Mucosa of rectum (tissue), 2 donors: ENCODE measurements at regions not wholly inside any gene's neighbourhood (a gene's known extent, or its start where the extent isn't known, plus 50 kb on each side); places are given as distances from the start of the nearest gene placed in this dataset.

ENCODE experiments used
- H3K27ac ChIP-seq, 2 donors: one replicate each; pipeline ENCODE4 v1.7.0; 2013; ENCODE audit warnings: inconsistent platforms in 2 of 2, low read depth in 2 of 2, low read length in 2 of 2
- H3K27me3 ChIP-seq, 2 donors: one replicate each; pipeline ENCODE4 v1.7.0; 2013; ENCODE audit warnings: low read length in 2 of 2; ENCODE audit not compliant: control insufficient read depth in 2 of 2, insufficient read depth in 2 of 2
- H3K36me3 ChIP-seq, 2 donors: one replicate each; pipeline ENCODE4 v1.7.0; 2013; ENCODE audit warnings: low read length in 2 of 2; ENCODE audit not compliant: control insufficient read depth in 2 of 2, insufficient read depth in 2 of 2
- H3K4me1 ChIP-seq, 2 donors: one replicate each; pipeline ENCODE4 v1.7.0; 2013; ENCODE audit warnings: low read length in 2 of 2, mild to moderate bottlenecking in 1 of 2; ENCODE audit not compliant: control insufficient read depth in 2 of 2, insufficient read depth in 2 of 2
- H3K4me3 ChIP-seq, 2 donors: one replicate each; pipeline ENCODE4 v1.7.0; 2013; ENCODE audit warnings: low read length in 2 of 2
- H3K9ac ChIP-seq, 2 donors: one replicate each; pipeline ENCODE4 v1.7.0; 2013; ENCODE audit warnings: low read length in 2 of 2, low read depth in 1 of 2, mild to moderate bottlenecking in 1 of 2
- H3K9me3 ChIP-seq, 2 donors: one replicate each; pipeline ENCODE4 v1.7.0; 2013; ENCODE audit warnings: low read length in 2 of 2; ENCODE audit not compliant: control insufficient read depth in 2 of 2
- donor health status: healthy.
- donor health status: Normal muscosa, but diverticular disease.

DNA sequence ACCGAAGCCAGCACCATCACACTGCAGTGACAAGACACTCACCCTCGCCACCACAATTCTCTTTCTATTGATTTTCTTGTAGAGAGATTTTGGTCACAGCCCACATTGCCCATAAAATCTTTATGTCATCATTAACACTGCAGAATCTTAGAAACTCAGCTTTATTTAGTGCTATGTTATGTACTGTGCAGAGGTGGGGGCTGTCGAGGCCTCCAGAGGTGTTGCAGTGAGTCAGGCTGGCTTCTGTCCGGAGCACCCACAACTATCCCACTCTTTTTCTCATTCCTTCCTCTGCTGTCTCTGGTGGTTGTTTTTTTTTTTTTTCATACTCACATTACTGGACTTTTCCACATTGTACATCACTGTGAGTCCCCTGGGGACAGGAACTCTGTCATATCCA, 677.4 kb upstream of the HS6ST1 start:
- no peaks in the 10 kb centered on the region for H3K36me3 ChIP-seq
- no peak overlapping the region for H3K9ac ChIP-seq
- H3K27me3 ChIP-seq, result no peaks in the 10 kb centered on the region
- no peaks in the 10 kb centered on the region for H3K4me1 ChIP-seq
- H3K4me3 ChIP-seq, result no peak overlapping the region
- H3K27ac ChIP-seq, result no peak overlapping the region
- H3K9me3 ChIP-seq, result no peaks in the 10 kb centered on the region

DNA sequence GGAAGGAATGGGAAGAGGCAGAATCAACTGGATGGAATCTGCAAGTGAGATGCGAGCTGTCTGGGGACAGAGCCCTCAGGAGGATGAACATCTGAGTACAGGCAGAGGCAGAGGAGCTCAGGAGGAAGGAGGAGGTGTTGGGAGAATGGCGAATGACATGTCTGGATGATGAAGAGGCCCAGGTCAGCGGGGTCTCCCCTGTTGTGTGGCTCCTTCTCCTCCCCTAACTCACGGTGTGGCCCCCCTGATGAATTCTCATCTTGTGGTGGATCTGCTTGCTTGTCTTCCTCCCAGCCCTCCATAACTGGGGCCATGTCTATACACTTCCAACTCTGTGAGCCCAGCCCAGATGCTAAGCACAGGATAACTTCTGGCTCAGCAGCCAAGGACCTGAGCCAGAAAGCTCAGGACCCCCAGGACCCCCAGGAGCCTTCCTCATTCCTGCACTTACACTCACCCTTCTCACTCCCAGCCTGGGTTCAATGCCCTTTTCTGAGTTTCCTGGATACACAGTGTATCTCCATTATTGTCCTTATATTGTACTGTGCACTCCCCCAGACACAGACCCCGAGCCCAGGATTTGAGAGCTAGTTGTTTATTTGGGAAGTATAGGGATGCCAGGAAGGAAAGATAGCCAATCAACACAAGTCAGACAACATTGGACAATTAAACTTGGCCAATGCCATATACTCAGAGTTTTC, 678.6 kb upstream of the HS6ST1 start:
- Histone ChIP-seq H3K27me3 (no peaks in the 10 kb centered on the region), H3K36me3 (no peaks in the 10 kb centered on the region), H3K9me3 (no peaks in the 10 kb centered on the region), H3K9ac (no peak overlapping the region), H3K4me1 (no peaks in the 10 kb centered on the region), H3K27ac (no peak overlapping the region), H3K4me3 (no peak overlapping the region)

DNA sequence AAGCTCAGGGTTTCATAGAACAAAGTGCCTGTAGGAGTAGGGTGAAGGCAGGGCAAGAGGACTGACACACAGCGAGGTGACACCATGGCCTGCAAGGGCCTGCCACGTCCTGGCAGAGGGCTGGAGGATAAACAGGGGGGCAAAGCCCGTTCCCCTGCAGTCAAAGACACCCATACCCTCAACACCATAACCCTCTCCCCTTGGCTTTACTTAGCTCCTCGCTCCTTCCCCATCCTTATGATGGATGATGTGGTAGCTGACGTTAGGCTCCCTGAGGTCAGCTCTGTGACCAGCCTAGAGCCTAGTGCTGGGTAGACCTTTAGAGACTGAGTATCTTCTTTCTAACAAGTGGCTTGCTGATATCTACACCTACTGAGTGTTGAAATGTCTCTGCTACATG, 683.3 kb upstream of the HS6ST1 start:
- Histone ChIP-seq H3K9ac (no peak overlapping the region), H3K27ac (no peak overlapping the region), H3K4me1 (peaks cover 0 to 3% of the 10 kb centered on the region in 2 donors), H3K27me3 (no peaks in the 10 kb centered on the region), H3K36me3 (no peaks in the 10 kb centered on the region), H3K4me3 (no peak overlapping the region), H3K9me3 (no peaks in the 10 kb centered on the region)

DNA sequence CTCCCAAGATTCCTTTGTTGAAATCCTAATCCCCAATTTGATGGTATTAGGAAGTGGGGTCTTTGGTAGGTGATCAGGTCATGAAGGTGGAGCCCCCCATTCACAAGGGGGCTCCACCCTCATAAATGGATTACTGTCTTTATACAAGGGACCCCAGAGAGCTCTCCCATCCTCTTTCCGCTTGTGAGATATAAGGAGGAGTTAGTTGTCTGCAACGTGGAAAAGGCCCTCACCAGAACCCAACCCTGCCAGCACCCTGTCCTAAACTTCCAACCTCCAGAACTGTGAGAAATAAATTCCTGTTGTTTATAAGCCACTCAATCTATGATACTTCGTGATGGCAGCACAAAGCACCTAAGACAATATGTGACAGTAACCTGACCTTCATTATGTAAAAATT, 684.1 kb upstream of the HS6ST1 start:
- H3K27me3 ChIP-seq, result no peaks in the 10 kb centered on the region
- H3K4me1 ChIP-seq, result peaks cover 0 to 3% of the 10 kb centered on the region in 2 donors
- no peak overlapping the region for H3K9ac ChIP-seq
- no peaks in the 10 kb centered on the region for H3K9me3 ChIP-seq
- H3K36me3 ChIP-seq, result no peaks in the 10 kb centered on the region
- H3K4me3 ChIP-seq, result no peak overlapping the region
- H3K27ac ChIP-seq, result no peak overlapping the region

DNA sequence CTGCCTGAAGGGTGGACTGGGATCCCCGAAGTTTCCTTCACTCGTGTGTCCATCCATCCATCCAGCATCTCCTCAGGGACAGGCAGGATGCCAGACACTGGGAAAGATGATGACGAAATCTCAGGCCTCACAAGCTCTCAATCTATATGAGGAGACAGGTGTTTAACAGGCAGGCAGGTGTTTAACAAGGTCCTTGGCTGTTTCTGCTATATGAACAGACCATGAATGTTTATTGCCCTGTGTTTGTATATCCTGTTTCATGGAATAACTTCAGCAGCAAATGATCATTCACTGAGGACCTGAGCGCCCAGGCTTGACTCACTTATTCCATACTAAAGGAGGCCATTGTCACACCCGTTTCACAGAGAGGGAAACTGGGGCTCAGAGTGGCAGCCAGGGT, 685.8 kb upstream of the HS6ST1 start:
- H3K9ac ChIP-seq, result no peak overlapping the region
- H3K4me3 ChIP-seq, result no peak overlapping the region
- peaks cover 0 to 3% of the 10 kb centered on the region in 2 donors for H3K4me1 ChIP-seq
- no peaks in the 10 kb centered on the region for H3K9me3 ChIP-seq
- no peak overlapping the region for H3K27ac ChIP-seq
- H3K36me3 ChIP-seq, result no peaks in the 10 kb centered on the region
- H3K27me3 ChIP-seq, result no peaks in the 10 kb centered on the region

DNA sequence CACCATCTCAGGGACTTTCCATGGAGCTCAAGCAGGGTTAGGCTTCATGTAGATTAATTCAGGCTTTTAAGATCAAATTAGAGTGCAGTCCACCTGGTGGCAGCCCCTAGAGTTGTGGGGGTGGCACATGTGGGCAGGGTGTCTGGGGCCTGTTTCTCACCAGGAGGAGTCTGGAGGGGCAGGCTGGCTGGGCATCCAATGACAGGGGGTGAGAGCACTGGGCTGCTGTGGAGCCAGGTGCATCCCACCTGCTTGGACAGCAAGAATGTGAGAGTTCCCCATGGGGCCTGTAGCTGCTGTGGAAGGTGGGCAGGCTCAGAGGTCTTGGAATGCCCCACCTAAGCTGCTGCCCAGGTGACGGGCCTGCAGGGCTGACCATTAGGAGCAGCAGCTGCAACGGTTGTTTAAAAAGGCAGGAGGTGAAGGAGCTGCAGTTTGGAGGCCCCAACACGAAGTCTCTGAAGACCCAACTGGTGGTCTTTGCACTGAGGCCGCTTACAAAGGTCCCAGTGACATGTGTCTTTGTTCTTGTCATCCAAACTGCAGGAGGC, 686.3 kb upstream of the HS6ST1 start:
- no peak overlapping the region for H3K4me3 ChIP-seq
- H3K27ac ChIP-seq, result no peak overlapping the region
- H3K9me3 ChIP-seq, result no peaks in the 10 kb centered on the region
- H3K9ac ChIP-seq, result no peak overlapping the region
- H3K27me3 ChIP-seq, result no peaks in the 10 kb centered on the region
- no peaks in the 10 kb centered on the region for H3K36me3 ChIP-seq
- H3K4me1 ChIP-seq, result peaks cover 0 to 3% of the 10 kb centered on the region in 2 donors

DNA sequence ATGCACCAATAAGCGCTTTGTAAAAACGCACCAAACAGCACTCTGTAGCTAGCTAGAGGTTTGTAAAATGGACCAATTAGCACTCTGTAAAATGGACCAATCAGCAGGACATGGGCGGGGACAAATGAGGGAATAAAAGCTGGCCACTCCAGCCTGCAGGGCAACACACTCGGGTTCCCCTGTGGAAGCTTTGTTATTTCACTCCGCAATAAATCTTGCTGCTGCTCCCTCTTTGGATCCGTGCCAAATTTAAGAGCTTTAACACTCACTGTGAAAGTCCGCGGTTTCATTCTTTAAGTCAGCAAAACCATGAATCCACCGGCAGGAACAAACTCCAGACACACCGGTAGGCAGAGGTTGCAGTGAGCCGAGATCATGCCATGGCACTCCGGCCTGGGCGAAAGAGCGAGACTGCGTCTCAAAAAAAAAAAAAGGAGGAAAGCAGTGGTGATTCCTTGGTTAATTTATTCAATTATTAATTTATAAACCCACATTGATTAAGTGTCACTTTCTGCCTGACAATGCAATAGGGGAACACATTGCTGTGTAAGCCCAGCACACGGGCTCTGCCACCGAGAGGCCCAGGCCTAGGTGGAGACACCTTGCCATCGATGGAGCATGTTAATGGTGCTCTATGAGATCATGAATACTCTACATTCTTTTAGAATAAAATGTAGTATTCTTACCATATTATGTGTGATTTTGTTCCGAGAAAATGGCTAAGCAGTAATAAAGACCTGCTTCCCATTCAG, 687.6 kb upstream of the HS6ST1 start:
- H3K9ac ChIP-seq, result no peak overlapping the region
- peaks cover 0 to 3% of the 10 kb centered on the region in 2 donors for H3K4me1 ChIP-seq
- H3K27ac ChIP-seq, result no peak overlapping the region
- no peaks in the 10 kb centered on the region for H3K9me3 ChIP-seq
- no peaks in the 10 kb centered on the region for H3K36me3 ChIP-seq
- H3K4me3 ChIP-seq, result no peak overlapping the region
- H3K27me3 ChIP-seq, result no peaks in the 10 kb centered on the region

DNA sequence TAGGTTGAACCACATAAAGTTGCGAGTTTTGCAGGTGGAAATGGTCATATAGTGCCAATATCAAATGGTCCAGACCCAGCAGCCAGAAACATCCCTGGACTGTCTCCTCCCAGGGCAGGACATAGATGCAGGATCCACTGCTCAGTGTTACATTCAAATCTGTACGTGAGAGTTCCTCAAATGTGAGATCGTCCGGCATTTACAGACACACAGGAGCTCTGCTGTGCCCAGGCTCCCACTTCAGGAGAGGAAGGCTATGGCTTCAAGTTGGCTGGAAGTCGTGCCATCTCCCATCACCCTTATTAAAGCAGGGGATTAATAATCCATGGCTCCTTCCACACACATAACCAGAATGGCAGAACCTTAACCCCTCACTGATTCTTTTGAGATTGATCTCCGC, 688.2 kb upstream of the HS6ST1 start:
- Histone ChIP-seq H3K36me3 (no peaks in the 10 kb centered on the region), H3K4me1 (peaks cover 0 to 3% of the 10 kb centered on the region in 2 donors), H3K9me3 (no peaks in the 10 kb centered on the region), H3K9ac (no peak overlapping the region), H3K27me3 (no peaks in the 10 kb centered on the region), H3K4me3 (no peak overlapping the region), H3K27ac (no peak overlapping the region)

DNA sequence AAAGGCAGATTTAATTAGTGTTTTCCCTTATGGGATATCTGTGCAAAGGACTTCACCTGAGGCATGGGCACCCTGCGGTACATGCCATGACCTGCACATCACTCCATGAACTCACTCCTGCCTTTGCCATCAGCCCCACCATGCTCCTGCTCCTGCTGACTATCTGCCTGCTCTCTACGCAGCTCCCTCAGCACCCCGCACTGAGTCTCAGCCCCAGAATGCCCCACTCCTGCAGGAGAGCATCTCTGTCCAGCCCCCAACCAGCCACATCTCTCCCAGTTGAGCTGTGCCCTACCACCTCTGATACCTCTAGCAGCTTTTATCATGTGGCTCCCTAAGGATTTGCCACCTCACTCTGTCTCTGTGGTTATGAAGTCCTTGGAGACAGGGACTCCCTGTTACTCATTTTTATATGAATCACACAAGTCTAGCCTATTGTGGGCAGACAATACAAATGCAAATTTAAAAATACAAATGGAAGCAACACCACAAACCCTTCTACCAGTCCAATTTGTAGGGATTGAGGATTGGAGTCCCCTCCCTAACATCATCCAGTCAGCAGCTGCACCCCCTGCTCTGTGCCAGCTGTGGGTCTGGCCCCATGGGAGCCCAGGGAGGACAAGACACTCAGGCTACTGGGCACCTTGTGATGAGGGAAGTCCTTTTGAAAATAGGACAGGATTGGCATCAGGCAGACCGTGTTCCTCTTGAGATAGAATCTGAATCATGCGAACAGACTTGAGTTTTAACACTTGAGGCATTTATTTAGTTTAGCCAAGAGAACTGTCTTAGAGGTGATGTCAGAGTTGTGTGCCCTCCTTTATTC, 689.6 kb upstream of the HS6ST1 start:
- no peak overlapping the region for H3K9ac ChIP-seq
- no peaks in the 10 kb centered on the region for H3K36me3 ChIP-seq
- H3K27me3 ChIP-seq, result no peaks in the 10 kb centered on the region
- no peak overlapping the region for H3K4me3 ChIP-seq
- H3K9me3 ChIP-seq, result no peaks in the 10 kb centered on the region
- no peak overlapping the region for H3K27ac ChIP-seq
- peaks cover 0 to 3% of the 10 kb centered on the region in 2 donors for H3K4me1 ChIP-seq
